ENCODE measurements at regions not wholly inside any gene's neighbourhood (a gene's known extent, or its start where the extent isn't known, plus 50 kb on each side); places are given as distances from the start of the nearest gene placed in this dataset.

GRCh38 chr1:221632072-221632471 is 109.8 kb downstream of the DUSP10 start:
- CTCF ChIA-PET, result no interaction called here
- H3K9ac ChIP-seq (ENCODE audit: low read length), result no peak overlapping the region
- BruUV-seq (replicated peaks), result no TSS peak

DNA sequence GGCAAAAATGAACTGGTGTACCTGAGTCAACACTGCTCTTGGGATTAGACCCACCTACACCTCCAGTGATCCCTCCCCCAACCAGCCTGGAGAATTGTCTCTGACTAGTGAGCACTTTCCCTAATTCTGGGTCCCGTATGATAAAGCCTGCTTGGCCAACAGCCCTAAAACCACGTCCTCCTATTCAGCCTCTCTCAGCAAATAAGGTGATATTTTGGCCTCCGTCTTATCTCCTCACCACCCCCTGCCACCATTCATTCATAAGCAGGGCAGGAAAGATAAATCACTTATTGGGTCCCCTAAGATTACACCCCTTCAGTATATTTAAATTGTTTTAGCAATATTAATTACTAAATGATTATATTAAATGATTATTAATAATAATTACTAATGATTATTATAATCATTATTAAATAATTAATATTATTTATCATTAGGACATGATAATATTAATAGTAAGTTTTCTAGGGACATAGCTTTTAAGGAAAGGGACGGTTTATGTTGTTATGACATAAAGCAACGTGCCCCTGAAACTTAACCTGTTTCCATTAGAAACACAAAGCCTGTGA is 108.0 kb downstream of the DUSP10 start:
- DNase-seq (no peak), ATAC-seq (no peak)
- Histone ChIP-seq H3K79me2 (ENCODE audit: low read length) (no peaks in the 10 kb centered on the region), H3K9me3 (ENCODE audit: low read length) (no peaks in the 10 kb centered on the region), H3F3A (ENCODE audit: low read length, unreplicated experiment) (no peaks in the 10 kb centered on the region), H4K20me1 (ENCODE audit: low read length) (no peaks in the 10 kb centered on the region), H2AFZ (ENCODE audit: low read length) (no peak overlapping the region), H3K27me3 (ENCODE audit: low read length) (no peaks in the 10 kb centered on the region), H3K4me2 (ENCODE audit: low read length) (no peak overlapping the region), H3K36me3 (ENCODE audit: low read depth, low read length) (no peaks in the 10 kb centered on the region), H3K27ac (ENCODE audit: low read length) (no peak overlapping the region), H3K9me2 (replicated peaks; ENCODE audit: low read length) (no peaks in the 10 kb centered on the region), H3K4me3 (ENCODE audit: low read length) (no peak overlapping the region), H3K9ac (ENCODE audit: low read length) (no peak overlapping the region), H3K4me1 (ENCODE audit: insufficient read depth, low read length) (no peaks in the 10 kb centered on the region)
- ChIA-PET POLR2A (ENCODE audit: unreplicated experiment) (no interaction called here), CTCF (no interaction called here)
- no peak for TF ChIP-seq EZH2phosphoT487 (IDR thresholded peaks at IDR 0.05; ENCODE audit: borderline replicate concordance, low read length)
- no peak for TF ChIP-seq CTCF (conservative IDR thresholded peaks at IDR 0.05; ENCODE audit: low read depth, low read length)
- no peak for TF ChIP-seq EZH2 (IDR thresholded peaks at IDR 0.05; ENCODE audit: low read length, unreplicated experiment)
- intact Hi-C loops (cut with micrococcal nuclease), result no loop called here
- BruUV-seq (replicated peaks), result no TSS peak

More at GRCh38 chr1:221632072-221632471, 109.8 kb downstream of the DUSP10 start:
- Histone ChIP-seq H4K20me1 (ENCODE audit: low read length) (no peaks in the 10 kb centered on the region), H3K9me3 (ENCODE audit: low read length) (no peaks in the 10 kb centered on the region), H3K79me2 (ENCODE audit: low read length) (no peaks in the 10 kb centered on the region), H3K36me3 (ENCODE audit: low read depth, low read length) (no peaks in the 10 kb centered on the region), H3K27ac (ENCODE audit: low read length) (no peak overlapping the region), H3F3A (ENCODE audit: low read length, unreplicated experiment) (no peaks in the 10 kb centered on the region), H3K4me3 (ENCODE audit: low read length) (no peak overlapping the region), H3K27me3 (ENCODE audit: low read length) (no peaks in the 10 kb centered on the region), H3K4me1 (ENCODE audit: insufficient read depth, low read length) (no peaks in the 10 kb centered on the region), H3K4me2 (ENCODE audit: low read length) (no peak overlapping the region), H2AFZ (ENCODE audit: low read length) (no peak overlapping the region), H3K9me2 (replicated peaks; ENCODE audit: low read length) (no peaks in the 10 kb centered on the region)
- intact Hi-C loops (cut with micrococcal nuclease), result no loop called here
- POLR2A ChIA-PET (ENCODE audit: unreplicated experiment), result no interaction called here
- no peak for TF ChIP-seq CTCF (conservative IDR thresholded peaks at IDR 0.05; ENCODE audit: low read depth, low read length)
- no peak for TF ChIP-seq EZH2phosphoT487 (IDR thresholded peaks at IDR 0.05; ENCODE audit: borderline replicate concordance, low read length)
- DNase-seq (no peak), ATAC-seq (no peak)

DNA sequence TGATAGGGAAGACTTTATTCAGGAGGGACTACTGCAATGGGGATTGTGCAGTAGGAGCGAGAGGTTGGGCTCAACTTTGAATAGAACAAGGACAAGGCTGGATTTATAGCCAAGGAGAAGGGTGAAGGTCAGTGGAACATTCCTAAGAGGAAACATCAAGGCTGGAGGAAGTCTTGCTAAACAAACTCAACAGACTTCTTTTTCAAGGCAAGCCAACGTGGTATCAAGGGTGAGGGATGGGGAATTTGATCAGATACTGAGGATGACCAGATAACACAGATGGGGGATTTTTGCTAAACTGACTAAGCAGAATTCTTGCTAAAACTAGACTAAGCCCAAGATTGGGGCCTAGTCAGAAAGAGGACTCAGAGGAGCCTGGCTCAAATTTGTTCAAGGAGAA is 107.3 kb downstream of the DUSP10 start:
- Histone ChIP-seq H3K27me3 (ENCODE audit: low read length) (no peaks in the 10 kb centered on the region), H3K79me2 (ENCODE audit: low read length) (no peaks in the 10 kb centered on the region), H3K4me2 (ENCODE audit: low read length) (no peak overlapping the region), H3K9me3 (ENCODE audit: low read length) (no peaks in the 10 kb centered on the region), H3K36me3 (ENCODE audit: low read depth, low read length) (no peaks in the 10 kb centered on the region), H3K9me2 (replicated peaks; ENCODE audit: low read length) (no peaks in the 10 kb centered on the region), H2AFZ (ENCODE audit: low read length) (no peak overlapping the region), H3K4me1 (ENCODE audit: insufficient read depth, low read length) (no peaks in the 10 kb centered on the region), H3K9ac (ENCODE audit: low read length) (no peak overlapping the region), H3K27ac (ENCODE audit: low read length) (no peak overlapping the region), H3F3A (ENCODE audit: low read length, unreplicated experiment) (no peaks in the 10 kb centered on the region), H4K20me1 (ENCODE audit: low read length) (no peaks in the 10 kb centered on the region), H3K4me3 (ENCODE audit: low read length) (no peak overlapping the region)
- DNase-seq (no peak), ATAC-seq (no peak)
- TF ChIP-seq EZH2phosphoT487 (IDR thresholded peaks at IDR 0.05; ENCODE audit: borderline replicate concordance, low read length) (no peak), EZH2 (IDR thresholded peaks at IDR 0.05; ENCODE audit: low read length, unreplicated experiment) (no peak), CTCF (conservative IDR thresholded peaks at IDR 0.05; ENCODE audit: low read depth, low read length) (no peak)
- no TSS peak for BruUV-seq (replicated peaks)
- ChIA-PET POLR2A (ENCODE audit: unreplicated experiment) (no interaction called here), CTCF (no interaction called here)
- intact Hi-C loops (cut with micrococcal nuclease), result no loop called here

Measured in PC-3 (cell line).